Gastrocnemius medialis (tissue), 4 donors: ENCODE measurements at regions not wholly inside any gene's neighbourhood (a gene's known extent, or its start where the extent isn't known, plus 50 kb on each side); places are given as distances from the start of the nearest gene placed in this dataset.
"Not testable (repeated sequence)": the region's sequence is repeated elsewhere in the genome, so short reads cannot be mapped to it uniquely, and the experiment has no call there.

Experiments used
- ATAC-seq, 2 donors: fragments of 150-250 bp; one replicate each; pipeline ENCODE4 v1.9.1; 2016
- DNase-seq, 2 donors: peaks; one replicate each; pipeline ENCODE4 v3.0.0-alpha.2; 2019
- H3K27ac ChIP-seq, 4 donors: fragments of 200-600 bp; sonication (generic); 1 replicate in 1 of 4; 2 replicates in 3 of 4; pipeline ENCODE4 v1.5.1; 2016 to 2018; ENCODE audit warnings: mild to moderate bottlenecking in 2 of 4, moderate library complexity in 1 of 4
- H3K27me3 ChIP-seq, 3 donors: fragments of 200-600 bp; sonication (generic) in 2 of 3; 1 replicate in 1 of 3; 2 replicates in 2 of 3; pipeline versions ENCODE4 v1.5.1 to v1.6.0; 2016 to 2019; ENCODE audit warnings: mild to moderate bottlenecking in 1 of 3, moderate library complexity in 1 of 3
- H3K36me3 ChIP-seq, 2 donors: fragments of 200-600 bp; sonication (generic) in 1 of 2; one replicate each; pipeline ENCODE4 v1.5.1; 2017 to 2018
- H3K4me1 ChIP-seq, 2 donors: fragments of 200-600 bp; sonication (generic) in 1 of 2; one replicate each; pipeline ENCODE4 v1.5.1; 2016 to 2017; ENCODE audit warnings: mild to moderate bottlenecking in 2 of 2
- H3K4me3 ChIP-seq, 4 donors: fragments of 200-600 bp; sonication (generic) in 3 of 4; 1 replicate in 1 of 4; 2 replicates in 3 of 4; pipeline ENCODE4 v1.5.1; 2016 to 2019; ENCODE audit warnings: mild to moderate bottlenecking in 2 of 4
- H3K9me3 ChIP-seq, 3 donors: fragments of 200-600 bp; sonication (generic) in 2 of 3; 1 replicate in 1 of 3; 2 replicates in 2 of 3; pipeline ENCODE4 v1.5.1; 2016 to 2019
- CTCF ChIP-seq, 5 experiments: fragments of 450-650 bp in 3 of 5; fragments of 200-600 bp in 2 of 5; sonication (generic) in 2 of 5; IDR thresholded peaks in 4 of 5; conservative IDR thresholded peaks in 1 of 5; 1 replicate in 4 of 5; 2 replicates in 1 of 5; pipeline ENCODE4 v1.5.1; 2016 to 2019; ENCODE audit warnings: antibody characterized with exemption in 5 of 5, mild to moderate bottlenecking in 3 of 5, moderate library complexity in 3 of 5
- POLR2A ChIP-seq, 2 donors: fragments of 450-650 bp; IDR thresholded peaks; one replicate each; pipeline ENCODE4 v1.6.1; 2017; ENCODE audit warnings: antibody characterized with exemption in 2 of 2, mild to moderate bottlenecking in 2 of 2, moderate library complexity in 2 of 2
- in situ Hi-C, 4 donors: fragments of 200-750 bp; cut with MboI; loops; one replicate each; pipeline versions ENCODE4 v1.15.0 to v1.8.0; 2017; ENCODE audit warnings: low sequenced_read_pairs in 4 of 4
- intact Hi-C: fragments of 100-400 bp; cut with DNase I; formaldehyde crosslinking; loops from one replicate; pipeline ENCODE4 v1.15.1; 2023; ENCODE audit warnings: low total_unique reads

- H3K27me3 ChIP-seq: no peaks in the 10 kb centered on the region
- intact Hi-C loops: no loop called here
- H3K4me1 ChIP-seq: peaks cover 0 to 12% of the 10 kb centered on the region in 2 donors
- no peaks in the 10 kb centered on the region for H3K36me3 ChIP-seq
- DNase-seq (peak in 1 of 2 donors; percentile 43), ATAC-seq (peak in 1 of 2 donors; percentile 27)
- no peak for TF ChIP-seq POLR2A (IDR thresholded peaks at IDR 0.05)
- H3K9me3 ChIP-seq: no peaks in the 10 kb centered on the region
- H3K4me3 ChIP-seq: no peak overlapping the region
- H3K27ac ChIP-seq: no peak overlapping the region
- in situ Hi-C loops: no loop called here
Observed at GRCh38 chr15:67928666-67929065, 88.8 kb upstream of the RNU6-1 start.

GRCh38 chr15:67930720-67931119 is 90.9 kb upstream of the RNU6-1 start:
- no peaks in the 10 kb centered on the region for H3K27me3 ChIP-seq
- intact Hi-C loops (no loop called here), in situ Hi-C loops (no loop called here)
- peaks cover 0 to 3% of the 10 kb centered on the region in 2 donors for H3K4me1 ChIP-seq
- H3K4me3 ChIP-seq: no peak overlapping the region
- DNase-seq (no peak), ATAC-seq (no peak)
- TF ChIP-seq POLR2A (IDR thresholded peaks at IDR 0.05) (no peak), CTCF (IDR thresholded peaks at IDR 0.05 in 4 of 5, conservative IDR thresholded peaks at IDR 0.05 in 1 of 5) (no peak)
- no peaks in the 10 kb centered on the region for H3K36me3 ChIP-seq
- no peak overlapping the region for H3K27ac ChIP-seq
- H3K9me3 ChIP-seq: no peaks in the 10 kb centered on the region

GRCh38 chr15:67931861-67932260 is 92.0 kb upstream of the RNU6-1 start:
- in situ Hi-C loops (no loop called here), intact Hi-C loops (no loop called here)
- Histone ChIP-seq H3K27me3 (no peaks in the 10 kb centered on the region), H3K36me3 (no peaks in the 10 kb centered on the region), H3K9me3 (no peaks in the 10 kb centered on the region), H3K4me3 (no peak overlapping the region), H3K27ac (no peak overlapping the region), H3K4me1 (peaks cover 0 to 3% of the 10 kb centered on the region in 2 donors)
- no peak for TF ChIP-seq POLR2A (IDR thresholded peaks at IDR 0.05)
- TF ChIP-seq CTCF (IDR thresholded peaks at IDR 0.05 in 4 of 5, conservative IDR thresholded peaks at IDR 0.05 in 1 of 5): no peak
- ATAC-seq (no peak), DNase-seq (no peak)

GRCh38 chr15:67934126-67934525 is 94.3 kb upstream of the RNU6-1 start:
- H3K27ac ChIP-seq, in situ Hi-C loops: not testable (repeated sequence)

GRCh38 chr15:67935244-67935643 is 95.4 kb upstream of the RNU6-1 start:
- no peak overlapping the region for H3K4me3 ChIP-seq
- TF ChIP-seq CTCF (IDR thresholded peaks at IDR 0.05 in 4 of 5, conservative IDR thresholded peaks at IDR 0.05 in 1 of 5) (no peak), POLR2A (IDR thresholded peaks at IDR 0.05) (no peak)
- no peak for ATAC-seq
- in situ Hi-C loops (no loop called here), intact Hi-C loops (no loop called here)
- DNase-seq: no peak
- no peaks in the 10 kb centered on the region for H3K9me3 ChIP-seq
- no peaks in the 10 kb centered on the region for H3K27me3 ChIP-seq
- no peaks in the 10 kb centered on the region for H3K36me3 ChIP-seq
- no peak overlapping the region for H3K27ac ChIP-seq
- H3K4me1 ChIP-seq: peaks cover 0 to 3% of the 10 kb centered on the region in 2 donors

More at GRCh38 chr15:67934126-67934525, 94.3 kb upstream of the RNU6-1 start:
- DNase-seq, intact Hi-C loops, H3K4me3 ChIP-seq, ATAC-seq, H3K9me3 ChIP-seq, H3K36me3 ChIP-seq, H3K27me3 ChIP-seq, H3K4me1 ChIP-seq: not testable (repeated sequence)

GRCh38 chr15:67936258-67936657 is 96.4 kb upstream of the RNU6-1 start:
- H3K36me3 ChIP-seq: no peaks in the 10 kb centered on the region
- intact Hi-C loops (no loop called here), in situ Hi-C loops (no loop called here)
- ATAC-seq: no peak
- no peaks in the 10 kb centered on the region for H3K27me3 ChIP-seq
- no peak overlapping the region for H3K27ac ChIP-seq
- DNase-seq: no peak
- TF ChIP-seq CTCF (IDR thresholded peaks at IDR 0.05 in 4 of 5, conservative IDR thresholded peaks at IDR 0.05 in 1 of 5): no peak
- TF ChIP-seq POLR2A (IDR thresholded peaks at IDR 0.05): no peak
- no peaks in the 10 kb centered on the region for H3K9me3 ChIP-seq
- H3K4me3 ChIP-seq: no peak overlapping the region
- H3K4me1 ChIP-seq: peaks cover 0 to 3% of the 10 kb centered on the region in 2 donors
